ENCODE measurements at regions not wholly inside any gene's neighbourhood (a gene's known extent, or its start where the extent isn't known, plus 50 kb on each side); places are given as distances from the start of the nearest gene placed in this dataset.

- no peak for DNase-seq
Measured at GRCh38 chr5:5613261-5613990, 190.9 kb downstream of the ICE1 start.

- no peak for DNase-seq
Measured at GRCh38 chr5:5612096-5612495, 189.6 kb downstream of the ICE1 start.

- no peak for DNase-seq
Measured at GRCh38 chr5:5609935-5610334, 187.5 kb downstream of the ICE1 start.

DNA sequence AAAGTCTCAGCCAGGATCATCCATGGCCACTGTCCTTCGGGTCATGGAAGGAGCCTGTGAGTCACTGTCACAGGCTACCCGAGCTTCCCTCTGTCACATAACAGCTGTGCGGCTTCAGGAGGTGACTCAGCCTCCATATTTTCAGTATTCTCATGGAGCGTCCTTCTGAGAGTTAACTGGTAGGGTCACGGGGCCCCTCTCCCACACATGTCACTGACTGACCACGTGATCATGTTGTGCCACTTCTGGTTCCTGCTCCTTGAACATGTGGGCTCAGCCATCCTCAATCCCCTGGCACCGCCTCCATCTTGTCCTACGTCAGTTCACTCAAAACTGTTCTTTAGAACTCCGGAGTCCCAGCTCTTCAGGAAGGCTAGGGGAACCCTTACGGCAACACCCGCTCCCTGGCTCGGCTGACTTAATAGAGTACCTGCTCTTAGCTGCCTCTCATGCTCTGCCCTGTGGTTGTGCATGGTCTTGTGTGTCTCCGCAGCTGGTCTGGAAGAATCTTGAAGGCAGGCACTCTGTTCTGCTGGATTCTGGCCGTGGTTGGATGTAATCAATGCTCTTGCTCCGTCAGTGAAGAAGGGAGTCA, 182.8 kb downstream of the ICE1 start:
- no peak for DNase-seq

DNA sequence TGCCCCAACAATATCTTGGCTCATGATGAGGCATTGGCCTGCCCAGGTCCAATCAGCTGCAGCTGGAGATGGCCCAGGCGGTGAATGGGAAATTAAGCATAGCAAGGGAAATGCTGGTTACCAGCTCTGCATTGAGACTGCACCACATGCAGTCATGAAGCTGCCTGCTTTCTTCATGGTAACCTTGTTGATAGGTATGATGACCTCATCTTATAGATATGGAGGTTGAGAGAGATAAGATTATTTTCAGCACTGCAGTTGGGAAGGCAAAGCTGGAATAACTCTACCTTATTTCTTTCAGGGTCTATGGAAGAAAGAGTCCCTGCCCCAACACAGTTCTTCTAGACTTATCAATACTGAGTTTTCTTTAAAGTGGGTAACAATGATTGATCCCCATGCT, 180.1 kb downstream of the ICE1 start:
- no peak for DNase-seq

- no peak for DNase-seq
Measured at GRCh38 chr5:5598547-5599113, 176.2 kb downstream of the ICE1 start.

DNA sequence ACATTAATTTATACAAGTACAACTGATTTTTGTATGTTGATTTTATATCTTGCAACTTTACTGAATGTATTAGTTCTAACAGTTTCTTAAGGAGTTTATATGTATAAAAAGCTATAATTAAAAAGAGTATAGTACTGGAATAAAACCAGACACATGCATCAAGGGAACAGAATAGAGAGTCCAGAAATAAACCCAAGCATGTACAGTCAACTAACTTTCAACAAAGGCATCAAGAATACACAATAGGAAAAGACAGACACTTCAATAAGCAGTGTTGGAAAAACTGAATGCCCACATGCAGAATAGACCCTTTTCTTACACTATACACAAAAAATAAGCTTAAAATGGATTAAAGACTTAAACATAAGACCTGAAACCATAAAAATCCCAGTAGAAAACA, 170.9 kb downstream of the ICE1 start:
- DNase-seq, result no peak

GRCh38 chr5:5592541-5592940, 170.1 kb downstream of the ICE1 start:
- DNase-seq, result no peak

DNA sequence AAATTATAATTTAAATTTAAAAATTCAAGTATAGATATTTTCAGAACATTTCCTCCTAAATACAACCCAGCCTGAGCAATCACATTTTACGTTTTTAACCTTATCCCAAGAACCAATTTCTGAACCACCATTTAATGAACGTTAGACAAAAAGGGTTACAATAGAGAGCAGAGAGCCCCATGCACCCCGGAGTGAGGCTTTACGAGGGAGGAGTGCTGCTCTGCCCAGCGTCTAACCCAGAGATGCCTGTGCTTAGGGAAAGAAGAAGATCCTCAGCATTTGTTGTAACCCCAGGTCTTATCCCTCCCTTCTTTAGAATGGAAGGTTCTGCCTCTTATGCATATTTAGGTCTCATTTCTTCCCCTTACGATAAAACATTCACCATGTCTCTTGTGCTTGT, 169.1 kb downstream of the ICE1 start:
- DNase-seq, result no peak

GRCh38 chr5:5589857-5590256, 167.4 kb downstream of the ICE1 start:
- DNase-seq, result no peak

DNA sequence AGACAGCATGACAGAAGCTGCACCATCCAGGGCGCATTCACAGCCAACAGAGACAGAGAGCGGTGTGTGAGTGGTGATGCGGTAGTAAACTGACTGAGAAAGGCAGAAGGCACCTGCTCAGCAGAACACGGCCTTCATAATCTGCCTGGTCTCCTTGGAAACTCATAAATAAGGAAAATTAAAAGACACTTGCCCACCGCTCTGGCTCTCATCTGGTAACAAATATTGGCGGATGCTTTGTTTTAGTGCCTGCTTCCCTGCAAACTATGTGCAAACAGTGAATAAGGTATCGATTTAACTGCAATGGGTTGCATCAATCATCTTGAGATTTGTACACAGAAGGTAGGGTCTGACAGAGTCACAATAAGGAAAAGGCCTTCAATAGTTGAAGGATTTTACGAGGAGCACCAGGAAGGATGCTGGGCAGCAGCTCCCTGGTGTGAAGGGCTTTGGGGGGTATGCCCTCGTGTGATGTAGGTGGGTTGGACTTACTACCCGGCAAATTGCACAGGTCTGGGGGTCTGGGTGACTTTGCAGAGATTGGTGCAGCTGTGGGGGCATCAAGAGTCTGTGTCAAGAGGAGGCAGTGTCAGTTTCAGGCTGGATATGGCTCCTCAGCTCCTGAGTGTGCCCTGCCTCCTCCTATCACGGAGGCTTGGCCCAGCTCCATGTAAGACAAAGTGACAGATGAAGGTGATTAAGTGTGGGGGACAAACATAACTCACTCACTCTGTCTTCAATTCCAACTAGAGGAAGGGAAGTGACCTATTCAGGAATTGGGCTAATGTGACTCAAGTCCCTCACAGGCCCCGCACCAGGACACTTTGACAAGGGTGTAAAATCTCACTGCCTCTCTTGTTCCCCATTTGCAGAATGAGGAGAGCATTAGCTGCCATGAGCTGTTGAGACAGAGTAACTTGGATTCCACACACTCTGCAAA, 166.7 kb downstream of the ICE1 start:
- no peak for DNase-seq

- no peak for DNase-seq
Measured at GRCh38 chr5:5588386-5588785, 165.9 kb downstream of the ICE1 start.

- no peak for DNase-seq
Measured at GRCh38 chr5:5587474-5587873, 165.0 kb downstream of the ICE1 start.

GRCh38 chr5:5586721-5587120, 164.2 kb downstream of the ICE1 start:
- DNase-seq, result no peak

DNA sequence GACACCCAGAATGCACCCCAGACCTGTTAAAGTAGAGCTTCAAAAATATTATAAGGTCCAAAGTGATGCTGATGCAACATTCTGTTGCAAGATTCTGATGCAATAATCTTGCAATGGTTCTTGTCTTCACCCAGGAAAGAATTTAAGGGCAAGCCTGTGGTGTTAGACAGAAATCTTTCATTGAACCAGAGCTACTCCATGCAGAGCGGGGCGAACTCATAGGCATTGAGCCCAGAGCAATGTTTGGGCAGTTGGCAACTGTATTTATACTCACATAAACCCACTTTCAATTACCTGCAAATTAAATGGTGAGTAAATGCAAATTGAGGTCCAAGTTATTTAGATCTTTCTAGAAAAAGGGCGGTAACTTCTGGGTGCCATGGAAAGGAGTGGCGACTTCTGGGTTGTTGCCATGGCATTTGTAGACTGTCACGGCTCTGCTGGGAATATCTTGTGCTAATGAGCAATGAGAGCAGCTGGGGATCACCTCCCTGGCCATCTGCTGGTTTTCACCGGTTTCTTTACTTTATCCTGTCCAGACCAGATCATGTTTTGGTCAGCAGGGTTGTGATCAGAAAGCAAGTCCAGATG, 163.4 kb downstream of the ICE1 start:
- no peak for DNase-seq

GRCh38 chr5:5584751-5585150, 162.3 kb downstream of the ICE1 start:
- DNase-seq, result no peak

GRCh38 chr5:5584236-5584745, 161.8 kb downstream of the ICE1 start:
- DNase-seq, result no peak

GRCh38 chr5:5583832-5584231, 161.4 kb downstream of the ICE1 start:
- DNase-seq, result no peak

DNA sequence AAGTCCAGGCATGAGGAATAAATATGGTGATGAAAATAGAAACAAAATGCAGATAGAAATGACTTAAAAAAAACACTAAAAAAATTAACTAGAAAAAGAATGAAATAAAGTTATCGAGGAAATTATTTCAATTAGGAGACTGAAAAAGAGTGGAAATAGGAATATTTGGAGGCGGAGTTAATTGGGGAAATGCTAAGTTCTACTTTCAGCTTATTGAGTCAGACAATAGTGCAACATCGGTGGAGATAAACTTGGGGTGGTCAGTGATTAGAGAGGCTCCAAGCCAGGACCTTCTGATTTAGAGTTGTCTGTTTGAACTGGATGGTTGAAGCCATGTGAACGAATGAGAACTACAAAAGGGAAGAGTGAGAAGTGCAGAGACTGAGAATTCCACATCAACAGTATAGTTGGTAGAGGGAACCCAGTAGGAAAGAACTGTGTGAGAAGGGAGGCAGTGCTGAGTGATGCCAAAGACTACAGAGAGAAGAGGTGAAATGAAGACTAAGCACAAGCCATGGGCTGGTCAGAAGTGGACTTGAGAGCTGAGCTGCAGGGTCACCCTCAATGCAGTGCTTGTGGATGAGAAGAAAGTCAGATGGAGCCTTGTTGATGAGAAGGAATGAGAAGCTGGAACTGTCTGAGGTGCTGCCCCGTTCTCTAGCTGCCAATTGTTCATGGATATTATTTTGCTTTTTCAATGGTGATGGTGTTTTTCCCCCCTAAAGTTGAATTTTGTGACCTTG, 160.7 kb downstream of the ICE1 start:
- no peak for DNase-seq

DNA sequence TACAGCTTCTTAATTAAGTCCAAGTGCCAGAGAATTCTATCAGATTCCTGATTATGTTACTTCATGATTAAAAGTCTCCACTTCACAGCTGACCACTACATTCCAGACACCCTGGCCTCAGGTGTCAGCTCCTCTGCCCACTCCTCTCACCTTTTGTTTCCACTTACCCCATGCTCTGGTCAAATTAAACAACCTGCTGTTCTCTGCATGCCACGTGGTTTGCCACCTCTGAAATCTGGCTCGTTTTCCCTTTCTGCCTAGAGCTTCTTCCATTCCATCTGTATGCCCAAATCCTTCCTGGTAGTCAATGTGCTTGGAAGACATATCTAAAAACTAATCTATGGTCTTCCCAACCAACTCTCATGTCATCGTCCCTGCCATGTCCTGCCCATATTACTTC, 158.6 kb downstream of the ICE1 start:
- no peak for DNase-seq

- DNase-seq, result no peak
Measured at GRCh38 chr5:5576744-5577143, 154.3 kb downstream of the ICE1 start.

Measured in amygdala (tissue), 56 donors.